ENCODE measurements at regions not wholly inside any gene's neighbourhood (a gene's known extent, or its start where the extent isn't known, plus 50 kb on each side); places are given as distances from the start of the nearest gene placed in this dataset.

GRCh38 chr15:62553911-62554563 lies 389.0 kb upstream of the C2CD4B start:
- TF ChIP-seq CTCF (optimal IDR thresholded peaks at IDR 0.05 in 1 of 3, IDR thresholded peaks at IDR 0.05 in 1 of 3, conservative IDR thresholded peaks at IDR 0.05 in 1 of 3; ENCODE audit: extremely low read depth in 1 of 3, insufficient read depth in 2 of 3, low read length in 3 of 3) (no peak), EZH2 (IDR thresholded peaks at IDR 0.05; ENCODE audit: low read length) (no peak)

Data from keratinocyte (primary cell).